ENCODE measurements at regions not wholly inside any gene's neighbourhood (a gene's known extent, or its start where the extent isn't known, plus 50 kb on each side); places are given as distances from the start of the nearest gene placed in this dataset.

DNA sequence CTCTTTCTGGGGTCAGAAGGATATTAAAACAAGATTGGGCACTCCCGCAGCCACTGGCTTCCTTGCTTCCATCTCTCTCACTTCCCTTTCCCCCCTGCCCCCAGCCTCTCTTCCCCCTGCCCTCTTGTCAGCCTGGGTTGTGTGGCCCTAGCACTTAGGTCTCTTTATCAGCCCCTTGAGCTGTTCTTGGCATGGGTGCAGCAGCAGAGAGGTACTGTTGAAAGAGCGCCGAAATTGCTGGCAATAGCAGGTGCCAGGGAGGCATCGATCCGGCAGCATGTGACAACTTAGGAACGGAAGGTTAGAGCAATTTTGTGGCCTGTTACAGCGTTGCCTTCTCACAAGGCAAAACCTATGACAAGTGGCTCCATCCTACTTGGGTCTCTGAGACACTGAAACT, 333.1 kb upstream of the IGFBP7 start:
- H3K27ac ChIP-seq (ENCODE audit: low read depth, low read length, severe bottlenecking) = no peak overlapping the region
- no peak overlapping the region for H3K4me3 ChIP-seq (ENCODE audit: extremely low read depth, insufficient read depth, low read length, poor library complexity, severe bottlenecking)
- WGBS, 2 experiments (ENCODE audit: insufficient coverage in 2 of 2) = 93 to 97% methylated on average over 4 to 7 of the region's 7 CpGs
- no peaks in the 10 kb centered on the region for H3K4me1 ChIP-seq (ENCODE audit: control insufficient read depth, insufficient read depth, low read length, poor library complexity, severe bottlenecking)
- H3K9me3 ChIP-seq (ENCODE audit: control insufficient read depth, low read length) = no peaks in the 10 kb centered on the region
- no peaks in the 10 kb centered on the region for H3K36me3 ChIP-seq (ENCODE audit: control insufficient read depth, insufficient read depth, low read length)

DNA sequence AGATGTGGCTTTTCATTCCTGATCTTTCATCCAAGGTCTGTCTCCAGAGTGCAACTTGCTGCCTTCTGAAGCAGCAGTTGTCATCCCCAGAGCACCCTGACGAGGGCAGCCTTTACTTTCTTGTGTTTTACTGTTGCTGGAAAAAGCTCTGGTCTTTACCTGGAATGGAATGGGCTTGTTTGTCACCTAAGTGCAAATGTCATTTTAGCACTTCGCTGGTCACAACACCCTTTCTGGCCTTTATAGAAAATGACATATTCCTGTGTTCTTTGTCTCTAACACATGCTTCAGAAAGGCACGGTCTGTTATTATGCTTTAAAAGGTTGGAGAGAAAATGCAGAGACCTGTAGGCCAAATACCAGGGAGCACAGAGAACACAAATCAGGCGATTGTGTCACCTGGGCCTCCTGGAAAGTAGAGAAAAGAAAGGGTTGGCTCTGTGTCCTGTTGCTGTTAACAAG, 332.7 kb upstream of the IGFBP7 start:
- no peak overlapping the region for H3K4me3 ChIP-seq (ENCODE audit: extremely low read depth, insufficient read depth, low read length, poor library complexity, severe bottlenecking)
- no peaks in the 10 kb centered on the region for H3K36me3 ChIP-seq (ENCODE audit: control insufficient read depth, insufficient read depth, low read length)
- H3K27ac ChIP-seq (ENCODE audit: low read depth, low read length, severe bottlenecking) = no peak overlapping the region
- no peaks in the 10 kb centered on the region for H3K4me1 ChIP-seq (ENCODE audit: control insufficient read depth, insufficient read depth, low read length, poor library complexity, severe bottlenecking)
- no peaks in the 10 kb centered on the region for H3K9me3 ChIP-seq (ENCODE audit: control insufficient read depth, low read length)
- WGBS, 2 experiments (ENCODE audit: insufficient coverage in 2 of 2) = 51 to 80% methylated on average over 2 to 4 of the region's 4 CpGs

DNA sequence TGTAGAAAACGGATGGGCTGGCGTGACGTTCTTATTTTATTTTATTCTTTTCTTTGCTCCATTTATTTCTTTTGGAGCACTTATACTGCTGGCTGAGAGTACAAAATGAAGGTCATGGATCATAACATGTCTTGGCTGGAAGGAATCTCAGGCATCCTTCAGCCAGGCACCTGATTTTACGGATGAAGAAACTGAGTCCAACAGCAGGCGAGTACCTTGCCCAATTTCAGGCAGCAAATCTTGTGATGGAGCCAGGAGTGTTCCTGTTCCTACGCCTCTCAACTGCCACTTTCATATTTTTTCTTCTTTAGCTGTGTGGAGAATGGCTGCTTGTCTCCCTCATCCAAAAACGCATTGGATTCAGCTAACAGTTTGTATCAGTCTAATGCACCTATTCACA, 332.1 kb upstream of the IGFBP7 start:
- no peak overlapping the region for H3K27ac ChIP-seq (ENCODE audit: low read depth, low read length, severe bottlenecking)
- H3K9me3 ChIP-seq (ENCODE audit: control insufficient read depth, low read length) = no peaks in the 10 kb centered on the region
- no peaks in the 10 kb centered on the region for H3K36me3 ChIP-seq (ENCODE audit: control insufficient read depth, insufficient read depth, low read length)
- no peak overlapping the region for H3K4me3 ChIP-seq (ENCODE audit: extremely low read depth, insufficient read depth, low read length, poor library complexity, severe bottlenecking)
- WGBS, 2 experiments (ENCODE audit: insufficient coverage in 2 of 2) = 71 to 89% methylated on average over 2 of the region's 7 CpGs
- no peaks in the 10 kb centered on the region for H3K4me1 ChIP-seq (ENCODE audit: control insufficient read depth, insufficient read depth, low read length, poor library complexity, severe bottlenecking)

DNA sequence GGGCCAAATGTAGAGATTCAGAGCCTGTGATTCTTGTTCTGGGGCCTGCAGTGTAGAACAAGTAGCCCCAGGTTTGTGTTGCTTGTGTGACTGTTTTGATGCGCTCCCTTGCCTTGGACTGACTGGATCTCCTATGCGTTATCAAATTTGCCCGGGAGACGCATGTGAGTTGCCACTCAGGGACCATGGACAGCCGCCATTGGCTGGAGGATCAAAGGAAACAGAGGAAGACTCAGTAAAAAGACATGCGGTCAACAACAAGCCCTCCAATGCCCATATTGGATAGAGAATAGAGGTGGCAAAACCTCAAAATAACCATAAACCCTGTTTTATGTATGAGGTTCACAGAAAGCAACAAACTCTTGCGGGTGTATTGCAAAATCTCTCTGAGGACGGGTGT, 327.5 kb upstream of the IGFBP7 start:
- no peak overlapping the region for H3K4me3 ChIP-seq (ENCODE audit: extremely low read depth, insufficient read depth, low read length, poor library complexity, severe bottlenecking)
- no peaks in the 10 kb centered on the region for H3K9me3 ChIP-seq (ENCODE audit: control insufficient read depth, low read length)
- 56 to 98% methylated on average over 2 to 4 of the region's 8 CpGs for WGBS, 2 experiments (ENCODE audit: insufficient coverage in 2 of 2)
- no peaks in the 10 kb centered on the region for H3K36me3 ChIP-seq (ENCODE audit: control insufficient read depth, insufficient read depth, low read length)
- no peak overlapping the region for H3K27ac ChIP-seq (ENCODE audit: low read depth, low read length, severe bottlenecking)
- H3K4me1 ChIP-seq (ENCODE audit: control insufficient read depth, insufficient read depth, low read length, poor library complexity, severe bottlenecking) = no peaks in the 10 kb centered on the region

DNA sequence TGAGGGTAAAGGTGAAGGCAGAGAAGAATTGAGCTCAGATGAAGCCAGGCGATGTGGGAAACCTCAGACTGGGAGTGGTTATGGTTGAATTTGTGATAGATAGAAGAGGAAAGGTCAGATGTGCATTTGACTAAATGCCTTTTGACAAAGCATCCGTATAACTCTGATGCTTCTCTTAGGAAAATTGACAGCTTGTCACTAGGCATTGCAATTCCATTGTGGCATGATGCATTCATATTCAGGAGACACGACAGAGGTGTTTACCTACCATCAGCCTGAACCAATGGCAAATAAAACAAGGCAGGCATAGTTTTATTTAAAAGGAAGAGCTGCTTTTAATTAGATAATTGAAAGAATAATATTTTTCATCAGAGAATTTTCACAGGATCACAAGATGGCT, 325.1 kb upstream of the IGFBP7 start:
- Histone ChIP-seq H3K4me1 (ENCODE audit: control insufficient read depth, insufficient read depth, low read length, poor library complexity, severe bottlenecking) (no peaks in the 10 kb centered on the region), H3K36me3 (ENCODE audit: control insufficient read depth, insufficient read depth, low read length) (no peaks in the 10 kb centered on the region), H3K27ac (ENCODE audit: low read depth, low read length, severe bottlenecking) (no peak overlapping the region), H3K4me3 (ENCODE audit: extremely low read depth, insufficient read depth, low read length, poor library complexity, severe bottlenecking) (no peak overlapping the region), H3K9me3 (ENCODE audit: control insufficient read depth, low read length) (no peaks in the 10 kb centered on the region)
- 75 to 83% methylated on average over 2 to 3 of the region's 3 CpGs for WGBS, 2 experiments (ENCODE audit: insufficient coverage in 2 of 2)

DNA sequence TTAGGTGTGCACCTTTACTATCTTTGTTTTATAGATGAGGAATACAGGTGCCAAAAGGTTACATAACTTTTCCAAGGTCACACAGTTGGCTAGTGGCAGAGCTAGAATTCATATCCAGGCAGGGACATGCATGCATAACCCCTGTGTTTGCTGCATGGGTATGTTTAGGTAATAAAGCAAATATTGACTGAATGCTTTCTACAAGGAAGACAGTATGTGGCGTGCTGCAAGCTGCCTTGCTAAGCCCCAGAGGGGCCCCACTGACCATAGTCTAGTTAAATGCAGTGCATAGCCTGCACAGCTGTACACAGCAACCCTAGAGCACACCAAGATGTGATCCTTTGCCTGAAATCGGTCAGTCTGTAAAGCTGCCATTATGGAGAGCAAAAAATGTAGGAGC, 320.5 kb upstream of the IGFBP7 start:
- Histone ChIP-seq H3K27ac (ENCODE audit: low read depth, low read length, severe bottlenecking) (no peak overlapping the region), H3K4me3 (ENCODE audit: extremely low read depth, insufficient read depth, low read length, poor library complexity, severe bottlenecking) (no peak overlapping the region), H3K4me1 (ENCODE audit: control insufficient read depth, insufficient read depth, low read length, poor library complexity, severe bottlenecking) (no peaks in the 10 kb centered on the region), H3K9me3 (ENCODE audit: control insufficient read depth, low read length) (no peaks in the 10 kb centered on the region), H3K36me3 (ENCODE audit: control insufficient read depth, insufficient read depth, low read length) (no peaks in the 10 kb centered on the region)
- 88% methylated on average over 1 of the region's 2 CpGs; no CpG with 5 or more reads in 1 of the 2 experiments for WGBS, 2 experiments (ENCODE audit: insufficient coverage in 2 of 2)

DNA sequence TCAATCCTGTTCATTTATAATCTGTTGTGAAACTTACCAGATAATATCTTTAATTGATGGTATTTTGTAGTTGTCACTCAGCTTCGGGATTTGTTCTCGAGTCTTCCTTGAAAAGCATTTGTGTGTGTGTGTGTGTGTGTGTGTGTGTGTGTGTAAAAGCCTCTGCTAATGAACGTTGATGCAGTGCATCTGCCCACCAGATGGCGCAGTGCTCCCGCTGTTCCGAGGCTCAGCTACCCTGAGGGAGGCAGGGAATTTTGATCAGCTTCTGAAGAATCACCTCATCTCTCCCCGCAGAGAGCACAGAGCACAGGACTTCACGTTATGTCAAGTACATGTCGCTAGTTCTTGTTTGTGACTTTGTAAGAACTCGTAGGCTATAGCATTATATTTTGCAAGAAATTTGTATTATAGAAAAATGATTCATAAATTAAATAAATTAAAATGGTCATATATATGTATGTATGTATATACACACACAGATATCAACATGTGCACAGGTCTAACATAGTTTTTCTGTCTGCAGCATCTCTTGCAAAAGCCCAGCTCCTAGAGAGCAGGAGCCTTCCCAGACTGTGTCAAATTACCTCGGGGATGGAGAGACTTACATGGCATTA, 316.7 kb upstream of the IGFBP7 start:
- Histone ChIP-seq H3K9me3 (ENCODE audit: control insufficient read depth, low read length) (peaks cover 7% of the 10 kb centered on the region), H3K4me3 (ENCODE audit: extremely low read depth, insufficient read depth, low read length, poor library complexity, severe bottlenecking) (no peak overlapping the region), H3K4me1 (ENCODE audit: control insufficient read depth, insufficient read depth, low read length, poor library complexity, severe bottlenecking) (no peaks in the 10 kb centered on the region), H3K27ac (ENCODE audit: low read depth, low read length, severe bottlenecking) (no peak overlapping the region), H3K36me3 (ENCODE audit: control insufficient read depth, insufficient read depth, low read length) (no peaks in the 10 kb centered on the region)
- WGBS, 2 experiments (ENCODE audit: insufficient coverage in 2 of 2) = 11 to 75% methylated on average over 1 to 6 of the region's 11 CpGs

DNA sequence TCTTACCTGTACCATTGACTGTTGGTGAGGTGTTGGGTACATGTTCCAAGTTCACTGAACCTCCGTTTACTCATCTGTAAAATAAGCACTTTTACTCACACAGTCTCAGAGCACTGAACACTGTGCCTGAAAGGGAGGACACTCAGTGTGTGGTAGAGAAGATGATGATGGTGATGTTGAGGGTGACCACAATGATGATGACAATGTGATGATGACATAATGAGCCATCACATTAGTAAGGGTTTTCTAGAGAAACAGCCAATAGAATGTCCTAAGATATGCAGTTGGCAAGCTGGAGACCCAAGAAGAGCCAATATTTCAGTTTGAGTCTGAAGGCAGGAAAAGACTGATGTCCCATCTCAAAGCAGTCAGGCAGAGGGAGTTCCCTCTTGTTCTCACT, 315.4 kb upstream of the IGFBP7 start:
- Histone ChIP-seq H3K27ac (ENCODE audit: low read depth, low read length, severe bottlenecking) (no peak overlapping the region), H3K9me3 (ENCODE audit: control insufficient read depth, low read length) (peaks cover 7% of the 10 kb centered on the region), H3K4me1 (ENCODE audit: control insufficient read depth, insufficient read depth, low read length, poor library complexity, severe bottlenecking) (no peaks in the 10 kb centered on the region), H3K36me3 (ENCODE audit: control insufficient read depth, insufficient read depth, low read length) (no peaks in the 10 kb centered on the region), H3K4me3 (ENCODE audit: extremely low read depth, insufficient read depth, low read length, poor library complexity, severe bottlenecking) (no peak overlapping the region)
- no CpG with 5 or more reads among the region's 1 CpG for WGBS, 2 experiments (ENCODE audit: insufficient coverage in 2 of 2)

DNA sequence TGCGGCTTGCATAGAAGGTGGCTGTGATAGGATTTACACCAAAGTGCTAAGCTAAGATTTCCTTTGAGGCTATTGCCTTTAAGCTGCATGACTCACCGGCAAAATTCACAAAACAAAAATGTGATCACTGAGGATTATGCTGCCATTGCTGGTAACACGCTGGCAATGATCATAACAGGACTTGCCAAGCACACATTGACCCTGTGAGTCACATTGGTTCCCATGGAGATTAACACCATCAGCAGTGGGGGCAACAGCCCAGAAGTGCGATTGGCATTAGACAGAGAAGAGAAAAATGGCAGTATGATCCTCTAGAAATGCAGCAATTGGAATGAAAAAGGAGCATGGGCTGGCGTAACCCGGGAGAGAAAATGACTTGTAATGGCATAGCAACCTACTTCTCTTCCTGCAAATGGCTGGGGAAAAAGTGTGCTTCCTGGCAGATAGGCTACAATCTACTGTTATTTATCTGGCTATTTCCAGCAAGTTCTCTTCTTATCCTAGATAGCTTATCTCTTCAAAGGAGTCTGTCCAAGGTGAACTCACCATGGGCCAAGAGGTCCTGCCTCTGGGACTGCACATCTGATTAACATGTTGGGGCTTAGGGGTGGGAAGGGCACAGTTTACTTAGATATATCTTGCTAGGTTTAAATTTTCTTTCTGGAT, 314.2 kb upstream of the IGFBP7 start:
- WGBS, 2 experiments (ENCODE audit: insufficient coverage in 2 of 2) = 81 to 93% methylated on average over 5 to 6 of the region's 6 CpGs
- H3K36me3 ChIP-seq (ENCODE audit: control insufficient read depth, insufficient read depth, low read length) = no peaks in the 10 kb centered on the region
- H3K4me3 ChIP-seq (ENCODE audit: extremely low read depth, insufficient read depth, low read length, poor library complexity, severe bottlenecking) = no peak overlapping the region
- no peaks in the 10 kb centered on the region for H3K4me1 ChIP-seq (ENCODE audit: control insufficient read depth, insufficient read depth, low read length, poor library complexity, severe bottlenecking)
- H3K27ac ChIP-seq (ENCODE audit: low read depth, low read length, severe bottlenecking) = no peak overlapping the region
- peaks cover 7% of the 10 kb centered on the region for H3K9me3 ChIP-seq (ENCODE audit: control insufficient read depth, low read length)

DNA sequence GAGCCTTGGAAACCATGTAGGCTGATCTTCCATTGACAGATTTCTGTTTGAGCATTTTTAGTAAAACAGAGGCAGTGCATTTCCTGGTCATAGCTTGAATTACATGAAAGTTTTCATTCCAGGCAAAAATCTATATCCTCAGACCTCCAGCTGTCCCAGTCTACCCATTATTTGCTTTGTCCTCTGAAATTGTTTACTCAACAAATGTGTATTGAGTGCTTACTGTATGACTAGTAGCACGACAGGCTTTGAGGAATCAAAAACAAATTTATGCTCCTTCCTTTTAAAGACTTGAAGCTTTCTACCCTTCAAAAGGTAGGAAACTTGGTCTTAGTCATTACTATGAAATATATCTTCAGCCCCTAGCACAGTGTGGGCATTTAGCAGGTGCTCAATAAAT, 307.9 kb upstream of the IGFBP7 start:
- Histone ChIP-seq H3K27ac (ENCODE audit: low read depth, low read length, severe bottlenecking) (no peak overlapping the region), H3K4me1 (ENCODE audit: control insufficient read depth, insufficient read depth, low read length, poor library complexity, severe bottlenecking) (no peaks in the 10 kb centered on the region), H3K4me3 (ENCODE audit: extremely low read depth, insufficient read depth, low read length, poor library complexity, severe bottlenecking) (no peak overlapping the region), H3K36me3 (ENCODE audit: control insufficient read depth, insufficient read depth, low read length) (no peaks in the 10 kb centered on the region), H3K9me3 (ENCODE audit: control insufficient read depth, low read length) (peaks cover 7% of the 10 kb centered on the region)
- WGBS, 2 experiments (ENCODE audit: insufficient coverage in 2 of 2) = no CpG with 5 or more reads among the region's 1 CpG
